ENCODE measurements at regions not wholly inside any gene's neighbourhood (a gene's known extent, or its start where the extent isn't known, plus 50 kb on each side); places are given as distances from the start of the nearest gene placed in this dataset.

GRCh38 chr1:34578306-34578705 lies 176.5 kb upstream of the GJB5 start:
- Histone ChIP-seq H3K9me3 (ENCODE audit: low read length) (no peaks in the 10 kb centered on the region), H3K36me3 (ENCODE audit: insufficient read depth, low read length) (no peaks in the 10 kb centered on the region), H3K9me2 (ENCODE audit: insufficient read depth, low read length) (no peaks in the 10 kb centered on the region), H3K4me3 (ENCODE audit: low read depth, low read length, poor library complexity, severe bottlenecking) (no peak overlapping the region), H3K4me2 (ENCODE audit: low read length) (no peak overlapping the region), H3K79me2 (ENCODE audit: insufficient read depth, low read depth, low read length) (no peaks in the 10 kb centered on the region), H3K27ac (ENCODE audit: low read depth, low read length, poor library complexity, severe bottlenecking) (no peak overlapping the region), H2AFZ (ENCODE audit: low read length) (no peak overlapping the region), H4K20me1 (ENCODE audit: insufficient read depth, low read length) (no peaks in the 10 kb centered on the region), H3K4me1 (ENCODE audit: insufficient read depth, low read length, poor library complexity, severe bottlenecking) (no peaks in the 10 kb centered on the region)
- CTCF ChIA-PET (ENCODE audit: unreplicated experiment) = no interaction called here
- intact Hi-C loops (cut with micrococcal nuclease; ENCODE audit: unreplicated experiment) = no loop called here
- no TSS peak for BruUV-seq (replicated peaks)
- DNase-seq (ENCODE audit: low spot score) = no peak
- POLR2A ChIA-PET = no interaction called here
- TF ChIP-seq EZH2phosphoT487 (IDR thresholded peaks at IDR 0.05; ENCODE audit: borderline replicate concordance, low read depth, low read length) (no peak), CTCF (conservative IDR thresholded peaks at IDR 0.05; ENCODE audit: low read length) (no peak)

DNA sequence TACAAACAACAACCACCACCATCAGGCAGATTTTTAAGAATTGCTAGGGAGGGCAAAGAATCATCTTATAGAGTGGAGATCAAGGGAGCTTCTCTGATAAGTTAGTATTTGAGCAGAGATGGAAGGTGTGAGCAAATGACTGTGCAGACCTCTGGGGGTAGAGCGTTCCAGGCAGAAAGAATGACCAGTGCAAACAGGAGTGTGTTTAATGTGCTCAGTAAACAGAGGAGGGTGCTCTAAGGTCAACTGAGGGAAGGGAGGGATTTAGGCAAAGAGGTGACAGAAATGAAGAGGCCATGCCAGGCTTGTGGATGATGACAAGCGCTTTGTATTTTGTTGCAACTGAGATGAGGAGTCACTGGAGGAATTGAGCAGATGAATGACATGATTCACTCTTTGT lies 172.5 kb upstream of the GJB5 start:
- Histone ChIP-seq H3K9me3 (ENCODE audit: low read length) (no peaks in the 10 kb centered on the region), H4K20me1 (ENCODE audit: insufficient read depth, low read length) (no peaks in the 10 kb centered on the region), H3K36me3 (ENCODE audit: insufficient read depth, low read length) (no peaks in the 10 kb centered on the region), H3K27ac (ENCODE audit: low read depth, low read length, poor library complexity, severe bottlenecking) (no peak overlapping the region), H3K4me3 (ENCODE audit: low read depth, low read length, poor library complexity, severe bottlenecking) (no peak overlapping the region), H2AFZ (ENCODE audit: low read length) (no peak overlapping the region), H3K4me1 (ENCODE audit: insufficient read depth, low read length, poor library complexity, severe bottlenecking) (no peaks in the 10 kb centered on the region), H3K79me2 (ENCODE audit: insufficient read depth, low read depth, low read length) (no peaks in the 10 kb centered on the region), H3K9me2 (ENCODE audit: insufficient read depth, low read length) (no peaks in the 10 kb centered on the region), H3K4me2 (ENCODE audit: low read length) (no peak overlapping the region)
- CTCF ChIA-PET (ENCODE audit: unreplicated experiment) = no interaction called here
- TF ChIP-seq EZH2phosphoT487 (IDR thresholded peaks at IDR 0.05; ENCODE audit: borderline replicate concordance, low read depth, low read length) = no peak
- TF ChIP-seq CTCF (conservative IDR thresholded peaks at IDR 0.05; ENCODE audit: low read length) = no peak
- no peak for DNase-seq (ENCODE audit: low spot score)
- POLR2A ChIA-PET = interaction anchor here (0.6 kb wide), 1 partner anchor 164 kb away, joined by 3 read pairs; no protein-coding TSS in a partner anchor
- no TSS peak for BruUV-seq (replicated peaks)
- intact Hi-C loops (cut with micrococcal nuclease; ENCODE audit: unreplicated experiment) = no loop called here

GRCh38 chr1:34587761-34588160 lies 167.1 kb upstream of the GJB5 start:
- CTCF ChIA-PET (ENCODE audit: unreplicated experiment) = no interaction called here
- intact Hi-C loops (cut with micrococcal nuclease; ENCODE audit: unreplicated experiment) = no loop called here
- no peak overlapping the region for H3K27ac ChIP-seq (ENCODE audit: low read depth, low read length, poor library complexity, severe bottlenecking)
- H3K9me3 ChIP-seq (ENCODE audit: low read length) = no peaks in the 10 kb centered on the region
- no TSS peak for BruUV-seq (replicated peaks)
- no peak for DNase-seq (ENCODE audit: low spot score)
- TF ChIP-seq CTCF (conservative IDR thresholded peaks at IDR 0.05; ENCODE audit: low read length) (no peak), EZH2phosphoT487 (IDR thresholded peaks at IDR 0.05; ENCODE audit: borderline replicate concordance, low read depth, low read length) (no peak)
- no peaks in the 10 kb centered on the region for H3K36me3 ChIP-seq (ENCODE audit: insufficient read depth, low read length)
- H3K4me3 ChIP-seq (ENCODE audit: low read depth, low read length, poor library complexity, severe bottlenecking) = no peak overlapping the region
- no peaks in the 10 kb centered on the region for H3K4me1 ChIP-seq (ENCODE audit: insufficient read depth, low read length, poor library complexity, severe bottlenecking)
- no peak overlapping the region for H2AFZ ChIP-seq (ENCODE audit: low read length)
- no peak overlapping the region for H3K4me2 ChIP-seq (ENCODE audit: low read length)
- POLR2A ChIA-PET = no interaction called here
- no peaks in the 10 kb centered on the region for H3K9me2 ChIP-seq (ENCODE audit: insufficient read depth, low read length)
- no peaks in the 10 kb centered on the region for H4K20me1 ChIP-seq (ENCODE audit: insufficient read depth, low read length)
- H3K79me2 ChIP-seq (ENCODE audit: insufficient read depth, low read depth, low read length) = no peaks in the 10 kb centered on the region

Data from OCI-LY7 (cell line).